ENCODE measurements at regions not wholly inside any gene's neighbourhood (a gene's known extent, or its start where the extent isn't known, plus 50 kb on each side); places are given as distances from the start of the nearest gene placed in this dataset.
"Not testable (repeated sequence)": the region's sequence is repeated elsewhere in the genome, so short reads cannot be mapped to it uniquely, and the experiment has no call there.

DNA sequence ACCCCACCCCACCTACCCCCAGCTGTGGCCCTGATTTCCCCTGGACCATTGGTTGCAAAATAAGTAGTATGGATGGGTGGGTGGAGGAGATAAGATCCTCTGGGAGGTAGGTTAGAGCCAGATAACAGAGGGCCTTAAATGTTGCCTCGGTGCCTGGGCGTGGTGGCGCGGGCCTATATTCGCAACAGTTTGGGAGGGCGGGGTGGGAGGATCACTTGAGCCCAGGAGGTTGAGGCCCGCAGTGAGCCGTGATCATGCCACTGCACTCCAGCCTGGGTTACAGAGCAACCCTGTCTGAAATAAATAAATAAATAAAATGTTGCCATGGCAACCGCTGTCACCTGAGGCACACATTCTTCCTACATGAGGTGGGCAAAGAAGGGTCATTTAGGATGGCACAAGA, 103.3 kb upstream of the GATA6 start:
- no peak overlapping the region for H3K27ac ChIP-seq (ENCODE audit: low read depth, low read length, poor library complexity, severe bottlenecking)
- ChIA-PET CTCF (no interaction called here), POLR2A (ENCODE audit: low non-redundant PET) (no interaction called here)
- no peaks in the 10 kb centered on the region for H3K36me3 ChIP-seq (ENCODE audit: insufficient read depth, low read length, poor library complexity, severe bottlenecking)
- no peak overlapping the region for H3K4me3 ChIP-seq (ENCODE audit: low read depth, low read length, poor library complexity, severe bottlenecking)
- intact Hi-C loops (cut with micrococcal nuclease; ENCODE audit: unreplicated experiment), result no loop called here
- no peaks in the 10 kb centered on the region for H3K27me3 ChIP-seq (replicated peaks; ENCODE audit: insufficient read depth, low read depth, low read length, poor library complexity)
- no peaks in the 10 kb centered on the region for H3K4me1 ChIP-seq (ENCODE audit: insufficient read depth, low read length, poor library complexity, severe bottlenecking)
- no TSS peak for BruUV-seq (replicated peaks)
- no peak for TF ChIP-seq EZH2 (IDR thresholded peaks at IDR 0.05; ENCODE audit: borderline replicate concordance, low read depth, low read length, poor library complexity, severe bottlenecking)
- TF ChIP-seq, protein P1, sequence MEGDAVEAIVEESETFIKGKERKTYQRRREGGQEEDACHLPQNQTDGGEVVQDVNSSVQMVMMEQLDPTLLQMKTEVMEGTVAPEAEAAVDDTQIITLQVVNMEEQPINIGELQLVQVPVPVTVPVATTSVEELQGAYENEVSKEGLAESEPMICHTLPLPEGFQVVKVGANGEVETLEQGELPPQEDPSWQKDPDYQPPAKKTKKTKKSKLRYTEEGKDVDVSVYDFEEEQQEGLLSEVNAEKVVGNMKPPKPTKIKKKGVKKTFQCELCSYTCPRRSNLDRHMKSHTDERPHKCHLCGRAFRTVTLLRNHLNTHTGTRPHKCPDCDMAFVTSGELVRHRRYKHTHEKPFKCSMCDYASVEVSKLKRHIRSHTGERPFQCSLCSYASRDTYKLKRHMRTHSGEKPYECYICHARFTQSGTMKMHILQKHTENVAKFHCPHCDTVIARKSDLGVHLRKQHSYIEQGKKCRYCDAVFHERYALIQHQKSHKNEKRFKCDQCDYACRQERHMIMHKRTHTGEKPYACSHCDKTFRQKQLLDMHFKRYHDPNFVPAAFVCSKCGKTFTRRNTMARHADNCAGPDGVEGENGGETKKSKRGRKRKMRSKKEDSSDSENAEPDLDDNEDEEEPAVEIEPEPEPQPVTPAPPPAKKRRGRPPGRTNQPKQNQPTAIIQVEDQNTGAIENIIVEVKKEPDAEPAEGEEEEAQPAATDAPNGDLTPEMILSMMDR (conservative IDR thresholded peaks at IDR 0.05; ENCODE audit: low read depth, low read length), result no peak
- DNase-seq (ENCODE audit: low spot score), result no peak
- no peaks in the 10 kb centered on the region for H3K9me3 ChIP-seq (ENCODE audit: low read depth, low read length, poor library complexity, severe bottlenecking)

DNA sequence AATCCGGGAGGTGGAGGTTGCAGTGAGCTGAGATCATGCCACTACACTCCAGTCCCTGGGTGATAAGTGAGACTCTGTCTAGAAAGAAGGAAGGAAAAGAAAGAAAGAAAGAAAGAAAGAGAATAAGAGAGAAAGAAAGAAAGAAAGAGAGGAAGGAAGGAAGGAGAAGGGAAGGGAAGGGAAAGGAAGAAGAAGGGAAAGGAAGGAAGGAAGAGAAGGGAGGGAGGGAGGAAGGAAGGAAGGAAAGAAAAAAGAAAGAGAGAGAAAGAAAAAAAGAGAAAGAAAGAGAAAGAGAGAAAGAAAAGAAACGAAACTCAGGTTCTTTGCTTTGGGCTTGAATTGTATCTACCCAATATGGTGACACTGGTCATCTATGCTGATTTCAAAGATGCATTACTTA, 102.3 kb upstream of the GATA6 start:
- no peaks in the 10 kb centered on the region for H3K36me3 ChIP-seq (ENCODE audit: insufficient read depth, low read length, poor library complexity, severe bottlenecking)
- no TSS peak for BruUV-seq (replicated peaks)
- no peak overlapping the region for H3K4me3 ChIP-seq (ENCODE audit: low read depth, low read length, poor library complexity, severe bottlenecking)
- H3K4me1 ChIP-seq (ENCODE audit: insufficient read depth, low read length, poor library complexity, severe bottlenecking), result no peaks in the 10 kb centered on the region
- ChIA-PET POLR2A (ENCODE audit: low non-redundant PET) (no interaction called here), CTCF (interaction anchor here (0.6 kb wide), 1 partner anchor 372 kb away, joined by 9 read pairs; no protein-coding TSS in a partner anchor)
- TF ChIP-seq EZH2 (IDR thresholded peaks at IDR 0.05; ENCODE audit: borderline replicate concordance, low read depth, low read length, poor library complexity, severe bottlenecking), result no peak
- intact Hi-C loops (cut with micrococcal nuclease; ENCODE audit: unreplicated experiment), result no loop called here
- no peaks in the 10 kb centered on the region for H3K27me3 ChIP-seq (replicated peaks; ENCODE audit: insufficient read depth, low read depth, low read length, poor library complexity)
- H3K9me3 ChIP-seq (ENCODE audit: low read depth, low read length, poor library complexity, severe bottlenecking), result no peaks in the 10 kb centered on the region
- H3K27ac ChIP-seq (ENCODE audit: low read depth, low read length, poor library complexity, severe bottlenecking), result no peak overlapping the region
- DNase-seq (ENCODE audit: low spot score), result no peak

DNA sequence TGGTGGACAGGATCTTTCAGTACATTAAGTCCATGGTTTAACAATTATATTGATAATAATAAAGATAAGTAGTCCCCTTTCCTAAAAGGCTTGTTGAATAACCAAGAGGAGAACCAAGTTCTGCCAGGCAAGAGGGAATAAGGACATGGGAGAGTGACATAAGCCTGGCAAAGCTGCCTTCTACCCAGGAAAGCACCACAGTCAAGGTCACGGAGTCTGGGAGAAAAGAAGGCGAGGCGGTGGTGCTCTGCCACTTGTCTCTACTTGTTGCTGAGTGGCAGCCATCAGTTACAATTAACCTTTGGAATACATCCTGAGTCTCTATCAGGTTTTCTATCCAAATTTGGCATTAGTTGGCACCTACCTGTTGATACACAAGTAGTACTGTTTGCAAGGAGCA, 101.7 kb upstream of the GATA6 start:
- Histone ChIP-seq H3K4me1 (ENCODE audit: insufficient read depth, low read length, poor library complexity, severe bottlenecking) (no peaks in the 10 kb centered on the region), H3K27ac (ENCODE audit: low read depth, low read length, poor library complexity, severe bottlenecking) (no peak overlapping the region), H3K4me3 (ENCODE audit: low read depth, low read length, poor library complexity, severe bottlenecking) (no peak overlapping the region), H3K9me3 (ENCODE audit: low read depth, low read length, poor library complexity, severe bottlenecking) (no peaks in the 10 kb centered on the region), H3K27me3 (replicated peaks; ENCODE audit: insufficient read depth, low read depth, low read length, poor library complexity) (no peaks in the 10 kb centered on the region), H3K36me3 (ENCODE audit: insufficient read depth, low read length, poor library complexity, severe bottlenecking) (no peaks in the 10 kb centered on the region)
- no peak for DNase-seq (ENCODE audit: low spot score)
- intact Hi-C loops (cut with micrococcal nuclease; ENCODE audit: unreplicated experiment), result no loop called here
- TF ChIP-seq EZH2 (IDR thresholded peaks at IDR 0.05; ENCODE audit: borderline replicate concordance, low read depth, low read length, poor library complexity, severe bottlenecking), result no peak
- TF ChIP-seq, protein P1 (conservative IDR thresholded peaks at IDR 0.05; ENCODE audit: low read depth, low read length), result no peak
- ChIA-PET POLR2A (ENCODE audit: low non-redundant PET) (no interaction called here), CTCF (no interaction called here)
- no TSS peak for BruUV-seq (replicated peaks)

DNA sequence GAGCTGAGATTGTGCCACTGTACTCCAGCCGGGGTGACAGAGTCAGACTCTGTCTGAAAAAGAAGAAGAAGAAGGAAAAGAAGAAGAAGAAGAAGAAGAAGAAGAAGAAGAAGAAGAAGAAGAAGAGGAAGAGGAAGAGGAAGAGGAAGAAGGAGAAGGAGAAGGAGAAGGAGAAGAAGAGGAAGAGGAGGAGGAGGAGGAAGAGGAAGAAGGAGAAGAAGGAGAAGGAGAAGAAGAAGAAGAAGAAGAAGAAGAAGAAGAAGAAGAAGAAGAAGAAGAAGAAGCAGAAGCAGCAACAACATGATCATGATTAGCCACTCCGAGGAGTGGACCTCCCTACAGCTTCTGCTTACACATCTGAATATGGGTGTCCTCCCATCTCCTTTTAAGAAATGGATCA, 100.6 kb upstream of the GATA6 start:
- POLR2A ChIA-PET (ENCODE audit: low non-redundant PET); CTCF ChIA-PET; BruUV-seq (replicated peaks); H3K4me3 ChIP-seq (ENCODE audit: low read depth, low read length, poor library complexity, severe bottlenecking); H3K9me3 ChIP-seq (ENCODE audit: low read depth, low read length, poor library complexity, severe bottlenecking); H3K4me1 ChIP-seq (ENCODE audit: insufficient read depth, low read length, poor library complexity, severe bottlenecking); intact Hi-C loops (cut with micrococcal nuclease; ENCODE audit: unreplicated experiment); H3K27me3 ChIP-seq (replicated peaks; ENCODE audit: insufficient read depth, low read depth, low read length, poor library complexity); H3K27ac ChIP-seq (ENCODE audit: low read depth, low read length, poor library complexity, severe bottlenecking); DNase-seq (ENCODE audit: low spot score); H3K36me3 ChIP-seq (ENCODE audit: insufficient read depth, low read length, poor library complexity, severe bottlenecking): not testable (repeated sequence)

All from A673 (cell line).